UCSD-AML1 (cell line): ENCODE measurements at regions not wholly inside any gene's neighbourhood (a gene's known extent, or its start where the extent isn't known, plus 50 kb on each side); places are given as distances from the start of the nearest gene placed in this dataset.

Source experiments
- DNase-seq: peaks from one replicate; lab custom pipeline; 2025; ENCODE audit not compliant: unreplicated experiment; lab: John Stamatoyannopoulos, UW

- no peak for DNase-seq
Observed at GRCh38 chr6:163718537-163718936, 304.0 kb downstream of the QKI start.

- no peak for DNase-seq
Observed at GRCh38 chr6:163717106-163717764, 302.7 kb downstream of the QKI start.

GRCh38 chr6:163716690-163717089 lies 302.2 kb downstream of the QKI start:
- no peak for DNase-seq

- no peak for DNase-seq
Observed at GRCh38 chr6:163715846-163716245, 301.3 kb downstream of the QKI start.

- no peak for DNase-seq
Observed at GRCh38 chr6:163714179-163714578, 299.7 kb downstream of the QKI start.

- peak; percentile 54 for DNase-seq
Observed at GRCh38 chr6:163712981-163713380, 298.5 kb downstream of the QKI start.

- no peak for DNase-seq
Observed at GRCh38 chr6:163712566-163712961, 298.0 kb downstream of the QKI start.

- peak; percentile 87 for DNase-seq
Observed at GRCh38 chr6:163711615-163712565, 297.4 kb downstream of the QKI start.

GRCh38 chr6:163710532-163711470 lies 296.3 kb downstream of the QKI start:
- peak; percentile 29 for DNase-seq

- DNase-seq: peak; percentile 72
Observed at GRCh38 chr6:163709693-163710092, 295.2 kb downstream of the QKI start.

- no peak for DNase-seq
Observed at GRCh38 chr6:163709255-163709654, 294.7 kb downstream of the QKI start.

- no peak for DNase-seq
Observed at GRCh38 chr6:163708466-163708865, 293.9 kb downstream of the QKI start.

GRCh38 chr6:163707387-163708355 lies 293.2 kb downstream of the QKI start:
- no peak for DNase-seq

- no peak for DNase-seq
Observed at GRCh38 chr6:163706500-163707087, 292.1 kb downstream of the QKI start.

- no peak for DNase-seq
Observed at GRCh38 chr6:163705923-163706322, 291.4 kb downstream of the QKI start.

- DNase-seq: no peak
Observed at GRCh38 chr6:163702736-163703135, 288.2 kb downstream of the QKI start.

GRCh38 chr6:163701762-163702161 lies 287.2 kb downstream of the QKI start:
- DNase-seq: no peak

- DNase-seq: no peak
Observed at GRCh38 chr6:163698086-163698485, 283.6 kb downstream of the QKI start.

- peak; percentile 49 for DNase-seq
Observed at GRCh38 chr6:163696311-163696710, 281.8 kb downstream of the QKI start.
